GM10266 (cell line): ENCODE measurements at regions not wholly inside any gene's neighbourhood (a gene's known extent, or its start where the extent isn't known, plus 50 kb on each side); places are given as distances from the start of the nearest gene placed in this dataset.

Experiments used
- DNase-seq: peaks from one replicate; pipeline ENCODE4 v3.0.0; 2012; ENCODE audit errors: extremely low spot score
- CTCF ChIP-seq: IDR thresholded peaks from 2 replicates; pipeline ENCODE4 v1.5.1; 2012; ENCODE audit warnings: mild to moderate bottlenecking, low read depth; ENCODE audit not compliant: control insufficient read depth, insufficient read depth; ENCODE audit errors: missing control alignments

- TF ChIP-seq CTCF: no peak
These were observed 773.5 kb downstream of the SQOR start for GRCh38 chr15:46408312-46408711.

GRCh38 chr15:46409841-46410301 lies 775.0 kb downstream of the SQOR start:
- no peak for TF ChIP-seq CTCF
- no peak for DNase-seq

More at GRCh38 chr15:46408312-46408711, 773.5 kb downstream of the SQOR start:
- DNase-seq: no peak

- no peak for DNase-seq
- no peak for TF ChIP-seq CTCF
These were observed 775.9 kb downstream of the SQOR start for GRCh38 chr15:46410705-46411104.

- no peak for DNase-seq
- TF ChIP-seq CTCF: no peak
These were observed 777.1 kb downstream of the SQOR start for GRCh38 chr15:46411900-46412299.

- DNase-seq: no peak
- TF ChIP-seq CTCF: no peak
These were observed 779.0 kb downstream of the SQOR start for GRCh38 chr15:46413799-46414198.

GRCh38 chr15:46416544-46416943 lies 781.7 kb downstream of the SQOR start:
- TF ChIP-seq CTCF: no peak

GRCh38 chr15:46420990-46421389 lies 786.2 kb downstream of the SQOR start:
- DNase-seq: no peak
- no peak for TF ChIP-seq CTCF

More at GRCh38 chr15:46416544-46416943, 781.7 kb downstream of the SQOR start:
- DNase-seq: no peak
